Ovary (tissue), 7 donors: ENCODE measurements at regions not wholly inside any gene's neighbourhood (a gene's known extent, or its start where the extent isn't known, plus 50 kb on each side); places are given as distances from the start of the nearest gene placed in this dataset.

Source experiments
- DNase-seq, 5 donors: peaks; one replicate each; pipeline ENCODE4 v3.0.0-alpha.2; 2019 to 2020
- H3K27ac ChIP-seq, 2 donors: fragments of 200-600 bp; one replicate each; pipeline versions ENCODE4 v1.5.1 to v1.8.0; 2019 to 2022
- H3K27me3 ChIP-seq: fragments of 200-600 bp; one replicate; pipeline ENCODE4 v1.8.0; 2022
- H3K36me3 ChIP-seq: fragments of 200-600 bp; sonication (generic); one replicate; pipeline ENCODE4 v1.5.1; 2019
- H3K4me1 ChIP-seq: one replicate; pipeline ENCODE4 v1.8.1; 2013; ENCODE audit warnings: mild to moderate bottlenecking, moderate library complexity; ENCODE audit not compliant: insufficient read depth
- H3K4me3 ChIP-seq: fragments of 200-600 bp; sonication (generic); one replicate; pipeline ENCODE4 v1.5.1; 2017
- H3K9me3 ChIP-seq, 2 donors: fragments of 200-600 bp in 1 of 2; sonication (generic) in 1 of 2; one replicate each; pipeline versions ENCODE4 v1.5.1 to v1.8.1; 2013 to 2019; ENCODE audit warnings: mild to moderate bottlenecking in 1 of 2, moderate library complexity in 1 of 2
- EP300 ChIP-seq: sonication (generic); formaldehyde crosslinking; IDR thresholded peaks from one replicate; pipeline ENCODE4 v1.6.1; 2017; ENCODE audit warnings: antibody characterized with exemption
- POLR2A ChIP-seq: fragments of 450-650 bp; IDR thresholded peaks from one replicate; pipeline ENCODE4 v1.6.1; 2017; ENCODE audit warnings: antibody characterized with exemption, mild to moderate bottlenecking, moderate library complexity
- WGBS, 3 donors: extraction: QIAGEN DNeasy Blood & Tissue Kit in 1 of 3; methylation state at CpG; one replicate each; pipeline versions ENCODE4 v1.1.5 to v1.1.7; 2013 to 2017; 5-methylcytosine and 5-hydroxymethylcytosine counted together
- intact Hi-C, 4 donors: fragments of 100-400 bp; cut with DNase I; formaldehyde crosslinking; loops; one replicate each; pipeline versions ENCODE4 v1.11.0 to v1.15.1; 2022 to 2023
- TF ChIP-seq, protein P1 (sequence below), 3 donors: fragments of 450-650 bp in 2 of 3; fragments of 200-600 bp in 1 of 3; IDR thresholded peaks; one replicate each; pipeline versions ENCODE4 v1.5.1 to v1.8.0; 2016 to 2022; ENCODE audit warnings: antibody characterized with exemption in 3 of 3, mild to moderate bottlenecking in 1 of 3
- donor health status: DM: no; HTN: no; CAD: no; lungs with moderate emphysema.
- donor health status: DM: no; HTN: no; CAD: no.
- donor health status: Bipolar disorder and iron deficiency.
- donor health status: DM: no; HTN: no; CAD: no.
- donor health status: DM: yes; HTN: yes; CAD: no.

DNA sequence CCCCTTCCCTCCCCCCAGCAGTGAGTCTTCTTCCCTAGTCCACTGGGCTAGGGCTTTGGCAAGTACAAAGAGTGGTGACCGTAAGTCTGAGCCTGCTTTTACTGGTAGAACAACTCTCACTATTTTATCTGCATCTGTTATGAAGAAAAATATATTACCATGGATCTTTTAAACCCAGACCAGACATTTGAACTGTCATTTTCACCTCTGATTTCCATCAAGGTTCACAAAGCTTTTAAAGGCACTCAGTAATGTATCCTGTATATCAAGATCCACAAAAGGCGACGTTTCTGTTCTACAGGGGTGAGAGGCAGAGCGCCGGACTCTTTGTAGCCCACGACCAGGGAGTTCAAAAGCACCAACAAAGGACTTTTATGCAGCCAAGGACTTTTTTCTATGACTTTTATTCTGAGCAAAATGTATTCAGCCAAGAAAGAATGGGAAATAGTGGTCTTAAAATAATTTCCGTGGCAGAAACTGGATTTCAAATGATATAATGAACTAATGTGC lies 388.3 kb downstream of the ANXA1 start:
- DNase-seq: no peak
- H3K36me3 ChIP-seq: no peaks in the 10 kb centered on the region
- no peaks in the 10 kb centered on the region for H3K4me1 ChIP-seq
- 78 to 86% (median 80%) methylated on average over 7 of the region's 7 CpGs for WGBS, 3 donors
- no peak overlapping the region for H3K27ac ChIP-seq
- no peaks in the 10 kb centered on the region for H3K9me3 ChIP-seq
- H3K27me3 ChIP-seq: no peaks in the 10 kb centered on the region
- intact Hi-C loops: no loop called here
- no peak for TF ChIP-seq POLR2A
- TF ChIP-seq, protein P1, sequence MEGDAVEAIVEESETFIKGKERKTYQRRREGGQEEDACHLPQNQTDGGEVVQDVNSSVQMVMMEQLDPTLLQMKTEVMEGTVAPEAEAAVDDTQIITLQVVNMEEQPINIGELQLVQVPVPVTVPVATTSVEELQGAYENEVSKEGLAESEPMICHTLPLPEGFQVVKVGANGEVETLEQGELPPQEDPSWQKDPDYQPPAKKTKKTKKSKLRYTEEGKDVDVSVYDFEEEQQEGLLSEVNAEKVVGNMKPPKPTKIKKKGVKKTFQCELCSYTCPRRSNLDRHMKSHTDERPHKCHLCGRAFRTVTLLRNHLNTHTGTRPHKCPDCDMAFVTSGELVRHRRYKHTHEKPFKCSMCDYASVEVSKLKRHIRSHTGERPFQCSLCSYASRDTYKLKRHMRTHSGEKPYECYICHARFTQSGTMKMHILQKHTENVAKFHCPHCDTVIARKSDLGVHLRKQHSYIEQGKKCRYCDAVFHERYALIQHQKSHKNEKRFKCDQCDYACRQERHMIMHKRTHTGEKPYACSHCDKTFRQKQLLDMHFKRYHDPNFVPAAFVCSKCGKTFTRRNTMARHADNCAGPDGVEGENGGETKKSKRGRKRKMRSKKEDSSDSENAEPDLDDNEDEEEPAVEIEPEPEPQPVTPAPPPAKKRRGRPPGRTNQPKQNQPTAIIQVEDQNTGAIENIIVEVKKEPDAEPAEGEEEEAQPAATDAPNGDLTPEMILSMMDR (IDR thresholded peaks at IDR 0.05): no peak
- TF ChIP-seq EP300: no peak
- H3K4me3 ChIP-seq: no peak overlapping the region

DNA sequence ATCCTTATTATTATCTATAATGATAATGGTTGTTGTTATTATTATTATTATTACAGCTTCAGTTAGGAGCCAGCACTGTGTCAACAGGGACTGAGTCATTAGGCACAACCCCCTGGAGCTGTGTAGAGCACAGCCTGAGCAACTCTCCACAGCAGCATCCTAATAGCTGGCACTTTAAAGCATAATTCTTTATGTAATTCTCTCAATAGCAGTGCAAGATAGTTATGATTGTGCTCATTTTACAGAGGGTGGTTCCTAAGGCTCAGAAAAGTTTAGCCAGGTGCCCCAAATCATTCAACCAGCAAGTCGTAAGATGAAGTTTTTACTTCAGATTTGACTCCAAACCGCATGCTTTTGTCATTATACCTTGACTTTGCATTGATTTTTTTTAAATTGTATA lies 390.3 kb downstream of the ANXA1 start:
- Histone ChIP-seq H3K4me1 (no peaks in the 10 kb centered on the region), H3K4me3 (no peak overlapping the region), H3K9me3 (no peaks in the 10 kb centered on the region), H3K27me3 (no peaks in the 10 kb centered on the region), H3K27ac (no peak overlapping the region), H3K36me3 (no peaks in the 10 kb centered on the region)
- intact Hi-C loops: no loop called here
- 38 to 58% (median 42%) methylated on average over 2 of the region's 2 CpGs for WGBS, 3 donors
- TF ChIP-seq POLR2A (no peak), EP300 (no peak)
- TF ChIP-seq, protein P1 (IDR thresholded peaks at IDR 0.05): no peak
- no peak for DNase-seq

DNA sequence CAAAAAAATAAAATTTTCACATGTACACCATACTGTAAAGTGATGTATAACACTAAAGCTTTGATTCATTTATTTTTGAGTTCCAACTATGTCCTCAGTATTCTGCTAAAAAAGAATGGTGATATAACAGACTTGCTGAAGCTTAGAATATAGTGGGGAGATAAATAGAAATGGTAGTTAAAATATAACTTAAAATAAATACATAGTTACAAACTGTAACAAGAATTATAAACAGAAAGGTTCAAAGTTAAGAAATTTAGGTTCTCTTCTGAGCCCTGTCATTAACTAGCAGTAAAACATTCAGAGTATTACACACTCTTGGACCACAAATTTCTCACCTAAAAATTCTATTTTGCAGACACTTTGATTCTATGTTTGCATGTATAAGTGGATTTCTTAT lies 392.1 kb downstream of the ANXA1 start:
- no peaks in the 10 kb centered on the region for H3K4me1 ChIP-seq
- DNase-seq: no peak
- H3K27ac ChIP-seq: no peak overlapping the region
- no peaks in the 10 kb centered on the region for H3K36me3 ChIP-seq
- no peak overlapping the region for H3K4me3 ChIP-seq
- no peak for TF ChIP-seq POLR2A
- TF ChIP-seq, protein P1 (IDR thresholded peaks at IDR 0.05): no peak
- no peak for TF ChIP-seq EP300
- H3K27me3 ChIP-seq: no peaks in the 10 kb centered on the region
- intact Hi-C loops: no loop called here
- no peaks in the 10 kb centered on the region for H3K9me3 ChIP-seq

DNA sequence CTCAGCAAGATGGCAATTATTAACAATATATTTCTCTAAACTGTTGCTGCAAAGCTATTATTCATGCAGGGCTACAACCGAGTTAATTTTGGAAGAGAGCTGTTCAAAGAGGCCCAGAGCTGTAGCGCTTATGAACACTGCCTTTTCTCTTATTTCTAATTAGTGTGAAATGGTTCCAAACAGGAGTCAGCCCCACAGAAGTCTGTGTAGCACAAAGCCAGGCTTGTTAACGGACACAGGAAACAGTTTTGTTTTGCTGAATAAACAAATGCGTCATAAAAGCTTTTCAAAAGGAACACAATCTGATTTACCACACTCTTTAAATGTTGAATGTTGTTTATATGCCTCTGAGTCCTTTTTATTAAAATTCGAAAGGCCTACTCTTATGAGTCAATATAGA lies 396.5 kb downstream of the ANXA1 start:
- WGBS, 3 donors: 48 to 52% (median 51%) methylated on average over 5 of the region's 5 CpGs
- Histone ChIP-seq H3K4me1 (no peaks in the 10 kb centered on the region), H3K36me3 (no peaks in the 10 kb centered on the region), H3K27me3 (no peaks in the 10 kb centered on the region), H3K27ac (no peak overlapping the region), H3K4me3 (no peak overlapping the region), H3K9me3 (no peaks in the 10 kb centered on the region)
- TF ChIP-seq, protein P1 (IDR thresholded peaks at IDR 0.05): no peak
- TF ChIP-seq POLR2A: no peak
- no peak for TF ChIP-seq EP300
- intact Hi-C loops: no loop called here
- no peak for DNase-seq

DNA sequence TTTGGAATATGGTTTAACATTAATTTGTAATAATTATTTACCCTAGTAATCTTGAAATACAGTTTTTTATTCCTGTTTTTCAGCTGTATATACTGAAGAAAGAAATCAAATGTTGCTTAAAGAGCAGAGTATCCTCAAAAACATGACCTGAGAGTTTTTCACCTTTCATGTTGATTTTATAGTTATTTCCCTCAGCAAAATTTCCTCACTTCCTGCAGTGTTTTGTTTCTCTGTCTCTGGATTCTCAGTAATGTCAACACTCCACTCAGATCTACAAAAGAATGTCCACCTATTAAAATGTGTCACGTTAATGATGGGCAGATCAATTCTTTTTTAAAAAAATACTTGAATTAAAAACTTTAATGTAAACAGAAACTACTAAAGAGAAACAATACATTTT lies 398.3 kb downstream of the ANXA1 start:
- no peak for DNase-seq
- H3K4me3 ChIP-seq: no peak overlapping the region
- H3K4me1 ChIP-seq: no peaks in the 10 kb centered on the region
- H3K27ac ChIP-seq: no peak overlapping the region
- TF ChIP-seq, protein P1 (IDR thresholded peaks at IDR 0.05): no peak
- TF ChIP-seq POLR2A (no peak), EP300 (no peak)
- H3K36me3 ChIP-seq: no peaks in the 10 kb centered on the region
- WGBS, 3 donors: 23 to 53% (median 30%) methylated on average over 1 of the region's 1 CpG
- intact Hi-C loops: no loop called here
- H3K9me3 ChIP-seq: no peaks in the 10 kb centered on the region
- no peaks in the 10 kb centered on the region for H3K27me3 ChIP-seq
